ENCODE measurements at regions not wholly inside any gene's neighbourhood (a gene's known extent, or its start where the extent isn't known, plus 50 kb on each side); places are given as distances from the start of the nearest gene placed in this dataset.

GRCh38 chr5:121264605-121265004 is 587.1 kb upstream of the FTMT start:
- no peak for DNase-seq (ENCODE audit: low spot score)
- intact Hi-C loops (cut with DNase I): no loop called here

GRCh38 chr5:121271546-121271945 is 580.1 kb upstream of the FTMT start:
- DNase-seq (ENCODE audit: low spot score): no peak
- intact Hi-C loops (cut with DNase I): no loop called here

- DNase-seq (ENCODE audit: low spot score): no peak
- intact Hi-C loops (cut with DNase I): no loop called here
Observed at GRCh38 chr5:121273833-121274433, 577.7 kb upstream of the FTMT start.

DNA sequence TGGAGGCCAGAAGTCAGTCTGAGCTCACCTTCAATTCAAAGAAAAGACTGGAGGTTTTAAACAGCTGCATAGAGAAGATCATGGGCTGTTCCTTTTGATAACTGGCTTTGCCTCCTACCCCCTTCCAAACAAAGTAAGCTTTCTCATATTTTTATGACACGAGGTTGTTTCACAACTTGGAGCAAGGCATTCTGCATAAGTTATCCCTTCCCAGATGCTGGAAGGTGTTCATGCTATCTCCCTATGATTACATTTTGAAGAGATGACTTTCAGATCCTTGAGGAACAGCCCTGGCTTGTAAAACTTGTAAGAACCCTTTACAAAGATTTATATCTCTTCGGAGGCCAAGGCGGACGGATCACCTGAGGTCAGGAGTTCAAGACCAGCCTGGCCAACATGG is 571.9 kb upstream of the FTMT start:
- intact Hi-C loops (cut with DNase I): no loop called here
- no peak for DNase-seq (ENCODE audit: low spot score)

GRCh38 chr5:121285801-121286521 is 565.7 kb upstream of the FTMT start:
- no peak for DNase-seq (ENCODE audit: low spot score)
- intact Hi-C loops (cut with DNase I): no loop called here

GRCh38 chr5:121288781-121289180 is 562.9 kb upstream of the FTMT start:
- intact Hi-C loops (cut with DNase I): no loop called here
- DNase-seq (ENCODE audit: low spot score): no peak

- intact Hi-C loops (cut with DNase I): no loop called here
- no peak for DNase-seq (ENCODE audit: low spot score)
Observed at GRCh38 chr5:121292664-121293063, 559.0 kb upstream of the FTMT start.

DNA sequence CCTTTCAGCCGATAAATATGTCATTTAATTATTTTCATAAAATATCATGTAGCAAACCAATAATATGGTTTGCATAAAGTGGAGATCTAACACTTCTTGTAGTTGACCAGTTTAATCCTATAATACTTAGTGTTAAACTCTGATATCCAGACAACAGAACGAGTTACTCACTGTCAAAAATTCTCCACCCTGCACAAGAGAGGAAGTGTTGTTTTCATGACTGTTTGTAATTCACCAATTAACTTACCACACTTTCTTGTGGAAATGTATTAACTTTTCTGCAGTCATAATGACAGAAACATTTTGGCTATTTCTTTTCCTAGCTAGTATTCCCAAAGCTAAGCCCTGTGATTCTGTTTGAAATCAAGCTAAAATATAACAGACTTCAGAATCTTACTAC is 555.3 kb upstream of the FTMT start:
- DNase-seq (ENCODE audit: low spot score): no peak
- intact Hi-C loops (cut with DNase I): no loop called here

GRCh38 chr5:121299153-121299552 is 552.5 kb upstream of the FTMT start:
- no peak for DNase-seq (ENCODE audit: low spot score)
- intact Hi-C loops (cut with DNase I): no loop called here

DNA sequence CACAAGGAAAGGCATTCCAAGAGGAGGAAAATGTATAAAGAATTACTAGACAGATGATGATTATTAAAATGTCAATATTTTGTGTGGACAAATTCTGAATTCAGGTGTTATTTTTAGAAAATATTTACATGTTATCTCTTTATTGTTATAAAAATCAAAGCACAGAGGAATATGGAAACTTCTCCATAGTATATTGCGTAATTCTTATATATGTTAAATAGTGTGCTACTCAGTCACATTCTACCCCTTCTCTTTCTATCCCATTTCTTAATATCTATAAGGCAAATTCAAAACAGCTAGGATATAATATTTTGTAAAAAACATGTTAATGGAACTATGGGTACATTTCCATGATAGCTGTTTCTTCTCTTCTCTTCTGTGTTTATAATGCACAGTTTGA is 546.8 kb upstream of the FTMT start:
- DNase-seq (ENCODE audit: low spot score): no peak
- intact Hi-C loops (cut with DNase I): no loop called here

DNA sequence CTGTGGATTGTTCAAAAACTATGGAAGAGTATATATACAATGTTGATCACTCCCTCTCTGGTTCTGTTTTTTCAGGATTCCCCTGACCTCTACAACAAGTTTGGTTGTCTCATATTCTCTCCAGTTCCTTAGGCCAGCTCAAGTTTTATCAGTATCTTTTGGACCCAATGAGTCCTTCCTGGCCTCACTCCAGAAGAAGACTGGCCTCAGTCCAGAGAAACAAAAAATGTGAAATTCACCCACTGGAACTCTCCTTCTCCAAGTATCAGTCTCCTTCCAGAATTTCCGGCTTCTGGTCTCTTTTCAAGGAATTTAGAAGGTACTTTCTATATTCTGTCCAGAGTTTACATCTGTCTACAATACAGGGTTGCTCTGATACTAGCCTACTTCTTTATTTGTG is 537.8 kb upstream of the FTMT start:
- DNase-seq (ENCODE audit: low spot score): no peak

DNA sequence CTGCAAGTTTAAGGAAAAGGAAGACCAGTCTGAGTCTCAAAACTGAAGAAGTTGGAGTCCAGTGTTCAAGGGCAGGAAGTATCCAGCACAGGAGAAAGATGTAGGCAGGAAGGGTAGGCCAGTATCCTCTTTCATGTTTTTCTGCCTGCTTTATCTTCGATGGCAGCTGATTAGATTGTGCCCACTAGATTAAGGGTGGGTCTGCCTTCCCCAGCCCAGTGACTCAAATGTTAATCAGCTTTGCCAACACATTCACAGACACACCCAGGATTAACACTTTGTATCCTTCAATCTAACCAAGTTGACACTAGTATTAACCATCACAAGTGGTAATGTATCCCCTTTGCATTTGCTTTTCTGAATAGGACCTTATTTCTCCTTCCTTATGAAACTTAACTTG is 535.9 kb upstream of the FTMT start:
- intact Hi-C loops (cut with DNase I): no loop called here
- DNase-seq (ENCODE audit: low spot score): no peak

More for the DNA sequence above, 537.8 kb upstream of the FTMT start:
- intact Hi-C loops (cut with DNase I): no loop called here

- intact Hi-C loops (cut with DNase I): no loop called here
- no peak for DNase-seq (ENCODE audit: low spot score)
Observed at GRCh38 chr5:121319292-121319691, 532.4 kb upstream of the FTMT start.

DNA sequence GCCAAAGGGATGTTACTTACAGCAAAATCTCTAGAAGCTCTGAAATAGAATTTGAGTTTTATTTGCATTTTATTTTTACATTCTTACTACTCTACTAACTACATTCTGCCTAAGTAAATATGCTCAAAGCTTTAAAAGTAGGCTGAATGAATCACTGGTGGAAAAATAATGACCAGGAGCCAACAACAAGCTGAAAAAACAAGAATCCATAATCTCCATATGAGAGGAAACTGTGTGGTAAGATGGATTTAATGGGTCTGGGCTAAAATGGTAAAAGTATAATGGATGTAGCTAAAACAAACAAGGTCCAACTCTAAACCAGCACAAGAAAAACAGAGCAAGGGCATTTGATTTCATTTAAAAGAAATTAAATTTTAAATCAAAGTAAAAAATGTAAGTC is 525.8 kb upstream of the FTMT start:
- no peak for DNase-seq (ENCODE audit: low spot score)
- intact Hi-C loops (cut with DNase I): no loop called here

- DNase-seq (ENCODE audit: low spot score): no peak
- intact Hi-C loops (cut with DNase I): no loop called here
Observed at GRCh38 chr5:121350181-121350930, 501.3 kb upstream of the FTMT start.

DNA sequence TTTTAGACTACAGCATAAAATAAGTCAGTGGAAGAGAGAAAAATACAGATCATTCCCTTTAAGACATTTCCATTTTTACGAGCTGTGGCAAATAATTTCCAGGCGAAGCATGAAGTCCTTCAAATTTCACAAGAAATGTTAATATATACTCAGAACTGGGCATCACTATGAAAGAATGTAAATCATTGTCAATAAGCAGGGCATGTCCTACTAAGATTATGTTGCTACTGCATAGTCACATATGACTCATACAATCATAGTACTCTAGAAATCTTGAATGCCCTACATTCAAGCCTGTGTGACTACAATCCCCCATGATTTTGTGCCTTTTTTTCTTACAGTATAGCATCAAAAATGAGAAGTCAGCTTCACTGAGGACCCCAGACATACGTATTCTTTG is 485.2 kb upstream of the FTMT start:
- DNase-seq (ENCODE audit: low spot score): no peak
- intact Hi-C loops (cut with DNase I): no loop called here

DNA sequence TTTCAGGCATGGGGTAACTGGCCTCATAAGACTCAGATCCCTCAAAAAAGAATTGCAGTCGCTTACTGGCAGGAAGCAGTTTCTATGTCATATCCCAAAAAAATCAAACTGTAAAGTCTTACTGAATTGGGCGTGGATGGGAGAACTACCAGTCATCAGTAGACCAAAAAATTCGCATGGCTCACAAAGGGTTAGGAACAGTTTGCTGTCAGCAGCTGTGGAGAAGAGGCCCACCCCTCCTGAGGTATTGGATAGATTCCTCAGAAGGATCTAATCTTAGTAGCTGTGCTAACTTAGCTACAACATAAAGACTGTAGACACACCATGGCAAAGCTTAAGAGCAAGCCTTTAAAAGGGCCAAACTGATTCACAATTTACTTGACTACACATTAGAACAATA is 478.3 kb upstream of the FTMT start:
- no peak for DNase-seq (ENCODE audit: low spot score)
- intact Hi-C loops (cut with DNase I): no loop called here

DNA sequence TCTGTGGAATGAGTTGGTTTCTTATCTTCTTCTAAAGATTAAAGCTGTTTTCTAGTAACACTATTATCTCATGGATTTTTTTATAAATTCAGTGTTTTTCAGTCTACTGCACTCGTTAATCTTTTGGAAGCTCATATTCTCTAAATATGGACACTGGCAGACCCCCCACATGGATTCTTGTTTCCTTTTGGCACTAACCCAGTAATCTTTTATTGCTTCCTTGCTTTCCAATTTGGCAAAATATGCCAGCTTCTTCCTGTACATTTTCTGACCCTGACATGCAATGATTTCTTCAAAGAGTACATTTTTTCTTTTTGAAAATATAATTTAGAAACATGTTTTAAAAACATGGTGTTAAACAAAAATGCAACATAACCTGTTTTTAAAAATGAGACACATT is 474.2 kb upstream of the FTMT start:
- intact Hi-C loops (cut with DNase I): no loop called here
- no peak for DNase-seq (ENCODE audit: low spot score)

DNA sequence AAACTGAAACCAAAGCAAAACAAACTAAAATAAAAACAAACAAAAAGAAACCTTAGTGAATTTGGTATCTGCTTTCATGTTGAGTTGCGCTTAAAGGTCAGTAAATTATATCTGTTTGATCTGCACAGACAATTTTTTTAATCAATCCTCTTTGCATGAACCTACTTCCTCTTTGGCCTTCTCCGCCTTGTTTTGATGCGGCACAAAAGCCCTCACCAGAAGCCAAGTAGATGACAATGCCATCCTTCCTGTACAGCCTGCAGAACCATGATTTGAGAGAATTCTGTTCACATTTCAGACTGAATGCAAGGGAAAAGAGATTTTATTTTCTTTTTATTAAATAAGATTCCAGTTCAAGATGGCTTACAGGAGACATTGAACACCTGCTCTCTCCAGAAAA is 473.6 kb upstream of the FTMT start:
- intact Hi-C loops (cut with DNase I): no loop called here
- DNase-seq (ENCODE audit: low spot score): no peak

- DNase-seq (ENCODE audit: low spot score): peak; percentile 71
- intact Hi-C loops (cut with DNase I): no loop called here
Observed at GRCh38 chr5:121378559-121379359, 472.9 kb upstream of the FTMT start.
